Lung microvascular endothelial cell (primary cell): ENCODE measurements at regions not wholly inside any gene's neighbourhood (a gene's known extent, or its start where the extent isn't known, plus 50 kb on each side); places are given as distances from the start of the nearest gene placed in this dataset.
"Not testable (repeated sequence)": the region's sequence is repeated elsewhere in the genome, so short reads cannot be mapped to it uniquely, and the experiment has no call there.

Experiments
- DNase-seq, 2 donors: peaks; one replicate each; pipeline versions ENCODE4 v3.0.0 to v3.0.0-alpha.2; 2010; ENCODE audit warnings: low read depth in 2 of 2

DNA sequence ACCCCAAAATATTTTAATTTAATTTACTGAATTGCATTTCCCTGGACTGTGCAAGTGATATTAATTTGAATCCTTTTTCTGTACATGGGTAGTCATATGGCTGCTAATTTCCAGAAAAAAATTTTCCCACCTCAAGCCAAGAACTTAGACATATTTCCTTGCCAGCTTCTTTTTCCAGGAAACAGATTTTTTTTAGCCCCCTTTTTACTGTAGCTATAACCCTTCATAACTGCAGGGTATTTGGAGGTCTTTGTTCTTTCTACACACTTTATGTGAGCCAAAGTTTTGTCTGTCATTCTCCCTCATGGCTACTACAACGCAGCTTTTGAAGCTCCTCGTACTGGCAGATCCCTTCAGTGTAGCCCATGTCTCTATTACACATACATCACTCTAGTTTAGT is 261.2 kb upstream of the PIK3R1 start:
- no peak for DNase-seq

DNA sequence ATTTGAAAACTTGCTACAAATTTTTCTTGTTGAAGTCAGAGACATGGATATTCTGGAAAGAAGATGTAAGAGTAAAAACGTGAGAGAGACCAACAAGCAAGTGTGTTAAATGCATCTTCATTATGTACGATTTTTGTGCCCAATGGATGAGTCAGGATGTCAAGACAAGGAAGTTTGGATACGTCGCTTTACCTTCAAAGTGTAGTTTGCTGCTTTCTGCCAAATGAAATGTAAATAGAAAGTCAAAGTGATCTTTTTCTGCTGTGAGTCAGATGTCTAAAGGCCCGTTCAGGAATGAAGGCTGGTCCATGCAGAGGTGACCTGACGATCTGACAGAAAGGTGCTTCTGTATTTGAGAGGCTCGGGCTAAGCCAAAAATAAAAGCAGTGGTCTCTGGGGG is 273.1 kb upstream of the PIK3R1 start:
- no peak for DNase-seq

DNA sequence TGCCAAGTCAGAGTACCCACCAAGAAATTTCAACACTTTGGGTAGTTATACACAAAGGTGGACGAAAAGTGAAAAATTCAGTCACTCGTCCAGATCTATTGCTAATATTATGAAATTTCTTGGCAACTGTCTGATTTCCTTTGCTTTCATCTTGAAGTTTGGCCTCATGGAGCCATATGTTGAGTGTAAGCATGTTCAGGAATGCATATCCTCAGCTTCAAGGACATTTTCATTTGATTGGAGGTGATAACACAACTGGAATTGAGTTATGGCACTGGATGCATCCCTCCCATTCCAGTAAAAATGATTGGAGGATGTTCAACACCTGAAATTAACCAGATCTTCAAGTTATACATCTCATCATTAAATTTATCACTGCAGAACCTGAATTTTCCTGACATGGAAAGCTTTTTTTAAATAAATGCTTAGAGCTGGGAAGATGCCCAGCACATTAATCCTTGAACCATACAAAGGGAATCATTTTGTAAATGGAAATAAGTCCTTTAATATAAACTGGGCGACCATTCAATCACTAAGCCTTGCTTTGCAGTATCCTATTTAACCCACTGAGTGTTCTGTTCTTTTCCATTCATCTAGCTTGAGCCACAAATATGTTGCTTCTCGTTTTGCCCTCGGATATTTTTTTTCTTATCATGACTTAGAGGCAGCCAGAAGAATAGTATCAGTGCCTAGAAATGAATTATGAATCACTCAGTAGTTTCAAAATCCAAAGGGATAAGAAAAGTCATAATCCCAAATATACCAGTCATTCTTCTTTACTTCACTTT is 273.7 kb upstream of the PIK3R1 start:
- no peak for DNase-seq

DNA sequence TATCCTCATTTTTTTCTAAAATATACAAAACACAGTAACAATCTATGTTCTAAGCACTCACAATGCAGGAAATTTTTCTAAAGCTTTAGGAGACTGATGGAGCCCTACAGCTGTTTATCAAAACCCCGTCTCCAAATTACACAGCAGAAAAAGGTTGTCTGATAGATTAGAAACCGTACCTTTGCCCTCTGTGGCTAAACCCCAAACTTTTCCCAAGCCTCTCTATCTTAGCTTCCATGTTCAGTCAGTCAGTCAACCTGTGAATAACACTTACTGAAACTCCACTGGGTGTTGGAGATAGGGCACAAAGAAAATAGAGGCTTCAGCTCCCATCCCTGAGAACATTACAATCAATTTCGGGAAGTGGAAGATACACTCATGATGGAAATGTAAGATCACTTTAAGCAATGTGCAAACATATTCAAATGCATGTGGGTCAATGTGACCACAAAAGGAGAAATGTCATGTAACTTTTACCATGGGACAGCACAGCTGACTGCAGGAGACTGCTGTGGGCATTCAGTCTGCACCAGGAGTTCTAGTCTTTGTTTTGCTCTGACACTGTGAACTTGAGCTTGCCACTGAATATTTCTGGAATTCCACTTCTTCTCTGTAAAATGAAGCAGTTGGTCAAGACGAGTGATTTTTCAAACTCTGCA is 279.5 kb upstream of the PIK3R1 start:
- no peak for DNase-seq

DNA sequence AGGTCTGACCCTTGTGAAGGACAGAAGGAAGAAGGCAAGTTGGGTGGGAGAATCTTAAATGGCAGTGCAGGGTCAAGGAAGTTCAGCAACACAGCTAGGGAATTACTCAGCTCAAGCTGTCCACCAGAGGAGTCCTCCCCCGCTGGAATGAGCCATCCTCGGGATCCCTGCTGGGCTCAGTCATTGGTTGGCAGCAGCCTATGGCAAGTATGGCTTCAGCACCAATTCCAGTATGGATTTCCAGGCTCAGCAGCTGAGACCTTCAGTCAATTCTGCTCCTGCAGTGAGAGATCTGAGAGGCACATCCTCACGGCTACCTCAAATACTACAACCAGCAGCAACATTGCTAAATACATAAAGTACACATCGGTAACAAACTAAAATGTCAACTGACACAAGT is 280.6 kb upstream of the PIK3R1 start:
- DNase-seq = no peak

DNA sequence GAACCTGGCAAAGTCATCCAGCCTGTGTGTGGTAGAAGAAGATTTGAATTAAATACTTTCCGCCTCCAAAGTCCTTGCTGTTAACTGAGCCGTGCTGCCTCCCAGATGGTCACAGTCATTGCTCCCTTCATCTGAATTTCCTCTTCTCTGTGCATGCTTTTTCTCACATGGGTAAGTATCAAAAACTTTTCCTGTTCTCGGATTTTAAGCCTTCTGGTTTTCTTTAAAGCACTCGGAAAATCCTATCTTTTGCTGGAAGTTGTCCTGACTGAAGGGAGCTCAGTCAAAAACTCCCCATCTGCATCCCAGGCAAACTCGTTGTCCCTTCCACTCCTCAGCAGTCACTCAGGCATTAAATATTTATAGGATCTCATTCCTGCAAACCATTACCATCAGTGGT is 290.0 kb upstream of the PIK3R1 start:
- no peak for DNase-seq

DNA sequence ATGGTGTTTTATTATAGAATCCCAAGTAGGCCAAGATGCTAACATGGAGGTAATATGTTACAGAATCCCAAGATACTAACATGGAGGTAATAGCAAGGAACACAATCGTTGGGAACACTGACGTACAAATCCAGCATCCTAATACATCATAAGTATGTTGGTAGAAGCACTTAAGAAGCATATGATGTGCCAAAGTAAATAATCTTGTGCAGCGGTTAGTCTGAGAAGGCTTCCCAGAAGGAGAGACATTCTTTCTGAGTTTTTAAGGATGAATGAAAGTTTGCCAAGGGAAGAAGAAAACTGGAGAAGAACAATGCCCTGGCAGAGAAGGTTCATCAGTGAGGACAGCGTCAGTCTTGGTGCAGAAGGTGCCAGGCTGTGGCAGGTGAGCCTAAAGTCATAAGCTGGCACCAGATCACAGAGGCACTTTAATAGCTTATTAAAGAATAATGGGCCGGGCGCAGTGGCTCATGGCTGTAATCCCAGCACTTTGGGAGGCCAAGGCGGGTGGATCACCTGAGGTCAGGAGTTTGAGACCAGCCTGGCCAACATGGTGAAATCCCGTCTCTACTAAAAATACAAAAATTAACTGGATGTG is 294.5 kb upstream of the PIK3R1 start:
- no peak for DNase-seq

DNA sequence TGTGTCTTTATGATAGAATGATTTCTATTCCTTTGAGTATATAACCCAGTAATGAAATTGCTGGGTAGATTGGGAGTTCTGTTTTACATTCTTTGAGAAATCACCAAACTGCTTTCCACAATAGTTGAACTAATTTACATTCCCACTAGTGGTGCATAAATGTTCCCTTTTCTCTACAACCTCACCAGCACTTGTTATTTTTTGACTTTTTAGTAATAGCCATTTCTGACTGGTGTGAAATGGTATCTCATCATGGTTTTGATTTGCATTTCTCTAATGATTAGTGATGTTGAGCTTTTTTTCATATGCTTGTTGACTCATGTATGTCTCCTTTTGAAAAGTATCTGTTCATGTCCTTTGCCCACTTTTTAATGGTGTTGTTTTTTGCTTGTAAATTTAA is 296.0 kb upstream of the PIK3R1 start:
- not testable (repeated sequence) for DNase-seq

DNA sequence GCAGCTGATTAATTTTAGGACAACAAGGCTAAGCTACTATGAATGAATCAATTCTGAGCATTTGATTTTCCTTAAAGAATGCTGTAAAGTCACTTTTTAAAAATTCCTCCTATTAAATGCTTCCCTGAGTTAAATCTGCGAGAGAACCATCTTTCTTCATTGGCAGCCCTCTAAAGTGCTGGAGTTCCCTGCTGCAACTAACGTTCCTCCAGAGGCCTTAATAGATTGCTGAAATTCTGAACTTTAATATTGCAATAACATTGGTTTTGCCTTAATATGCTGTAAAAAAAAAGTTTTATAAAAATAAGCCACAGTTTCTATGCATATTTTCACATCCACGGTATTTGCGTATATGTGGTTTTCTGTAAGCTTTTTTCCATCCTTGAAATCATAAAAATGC is 298.0 kb upstream of the PIK3R1 start:
- DNase-seq = no peak

DNA sequence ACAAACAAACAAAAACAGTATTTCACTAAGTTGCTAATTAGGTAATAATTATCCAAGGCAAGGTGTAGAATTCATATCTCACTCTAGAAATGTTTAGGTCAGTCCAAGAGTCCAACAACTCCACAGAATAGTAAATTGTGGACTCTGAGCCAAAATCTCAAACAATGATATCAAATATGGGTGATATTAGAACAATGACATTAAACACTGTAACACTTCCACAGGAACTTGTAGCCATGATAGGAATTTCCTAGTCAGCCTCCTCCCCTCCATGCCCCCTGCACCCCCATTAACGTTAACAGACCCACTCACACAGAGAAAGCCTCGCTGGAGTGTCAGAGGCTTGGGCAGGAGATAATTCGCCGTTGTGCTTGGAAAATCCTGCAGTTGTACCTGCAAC is 305.0 kb upstream of the PIK3R1 start:
- DNase-seq = peak; percentile 1 to 72

DNA sequence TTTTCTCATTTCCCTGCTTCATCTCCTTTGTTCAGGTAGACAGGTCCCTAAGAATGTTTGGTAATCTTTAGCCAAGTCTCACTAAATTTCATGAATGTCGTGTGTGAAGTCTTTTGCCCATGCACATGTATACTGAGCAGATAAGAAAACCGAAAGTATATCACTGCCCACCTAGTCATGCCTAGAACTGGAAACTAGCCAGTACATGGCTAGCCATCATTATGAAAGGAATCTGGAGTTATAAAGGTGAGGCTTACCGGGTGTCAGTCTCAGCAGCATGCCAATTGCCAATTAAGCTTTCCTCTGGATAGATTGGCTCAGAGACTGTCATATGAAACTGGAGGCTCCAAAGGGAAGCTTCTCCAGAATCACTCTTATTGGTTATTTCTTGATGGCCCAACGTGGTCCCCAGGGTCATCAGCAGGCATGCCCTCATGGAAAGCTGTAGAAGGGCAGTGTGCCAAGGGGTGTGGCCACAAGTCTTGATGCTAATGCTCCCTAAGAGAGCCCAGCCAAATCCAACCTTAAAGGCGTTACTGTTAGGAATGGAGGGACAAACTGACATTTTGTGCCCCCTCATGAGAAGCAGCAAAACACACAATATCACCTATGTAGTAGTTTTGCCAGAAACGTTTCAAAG is 307.3 kb upstream of the PIK3R1 start:
- no peak for DNase-seq

DNA sequence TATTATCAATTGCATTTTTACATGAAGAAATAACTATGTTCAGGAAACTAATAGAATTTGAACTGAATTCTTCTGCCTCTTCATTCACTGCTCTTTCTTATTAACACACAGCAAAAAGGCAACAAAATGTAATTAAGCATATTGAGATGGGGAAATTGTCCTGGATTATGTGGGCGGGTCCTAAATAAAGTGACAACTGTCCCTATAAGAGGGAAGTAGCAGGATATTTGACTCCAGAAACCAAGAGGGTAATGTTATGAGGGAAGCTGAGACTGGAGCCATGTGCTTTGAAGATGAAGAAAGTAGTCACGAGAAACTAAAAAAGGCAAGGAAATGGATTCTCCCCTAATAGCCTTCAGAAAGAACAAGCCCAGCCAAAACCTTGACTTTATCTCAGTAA is 311.2 kb upstream of the PIK3R1 start:
- no peak for DNase-seq

DNA sequence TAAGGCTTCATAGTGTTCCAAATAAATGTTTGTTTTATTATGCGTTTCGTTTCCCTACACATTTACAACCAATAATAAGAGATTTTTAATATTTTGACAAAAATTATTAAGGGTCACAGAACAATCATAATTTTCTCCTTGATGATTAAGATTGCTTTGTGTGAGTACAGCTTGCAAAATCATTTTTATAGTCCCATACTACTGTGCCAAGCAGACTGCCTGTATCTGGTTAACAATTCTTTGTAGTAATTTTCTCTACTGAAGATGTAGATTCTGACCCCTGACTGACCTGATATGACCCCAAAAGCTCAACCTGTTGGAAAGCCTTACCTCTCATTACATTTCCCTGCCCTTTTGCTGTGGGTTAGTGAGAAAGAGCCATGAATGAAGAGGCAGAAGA is 311.9 kb upstream of the PIK3R1 start:
- DNase-seq = no peak

DNA sequence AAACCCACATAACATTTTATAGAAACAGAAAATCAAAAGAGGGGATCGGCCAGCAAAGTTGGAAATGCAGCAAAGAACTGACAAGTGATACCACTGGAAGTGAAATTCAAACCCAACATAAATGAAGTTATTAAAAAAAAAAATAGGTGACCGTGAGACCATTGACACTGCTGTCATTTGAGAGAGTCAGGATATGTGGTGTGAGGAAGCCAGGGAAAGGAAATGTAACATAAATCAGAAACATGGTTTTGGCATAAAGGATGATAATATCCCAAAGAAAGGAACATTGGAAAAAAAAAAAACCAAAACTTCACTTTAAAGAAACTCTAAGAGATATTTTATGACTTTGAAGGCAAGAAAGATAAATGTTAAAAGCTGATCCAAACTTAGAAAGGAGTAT is 312.4 kb upstream of the PIK3R1 start:
- no peak for DNase-seq

DNA sequence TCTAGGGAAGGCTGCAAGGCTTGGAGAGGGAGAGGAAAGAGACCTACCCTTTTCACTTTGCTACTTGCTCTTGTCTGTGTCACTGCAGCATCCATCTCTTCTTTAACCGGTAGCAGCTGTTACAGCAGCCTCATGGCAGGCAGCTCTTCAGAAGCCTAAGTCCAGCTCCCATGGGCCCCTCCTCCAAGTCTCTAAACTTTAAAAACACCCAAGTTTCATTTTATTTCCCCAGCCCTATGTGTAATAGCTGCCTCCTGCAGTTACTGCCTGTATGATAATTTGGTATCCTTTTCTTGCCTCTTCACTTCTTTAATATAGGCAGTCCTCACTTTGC is 313.1 kb upstream of the PIK3R1 start:
- DNase-seq = no peak

DNA sequence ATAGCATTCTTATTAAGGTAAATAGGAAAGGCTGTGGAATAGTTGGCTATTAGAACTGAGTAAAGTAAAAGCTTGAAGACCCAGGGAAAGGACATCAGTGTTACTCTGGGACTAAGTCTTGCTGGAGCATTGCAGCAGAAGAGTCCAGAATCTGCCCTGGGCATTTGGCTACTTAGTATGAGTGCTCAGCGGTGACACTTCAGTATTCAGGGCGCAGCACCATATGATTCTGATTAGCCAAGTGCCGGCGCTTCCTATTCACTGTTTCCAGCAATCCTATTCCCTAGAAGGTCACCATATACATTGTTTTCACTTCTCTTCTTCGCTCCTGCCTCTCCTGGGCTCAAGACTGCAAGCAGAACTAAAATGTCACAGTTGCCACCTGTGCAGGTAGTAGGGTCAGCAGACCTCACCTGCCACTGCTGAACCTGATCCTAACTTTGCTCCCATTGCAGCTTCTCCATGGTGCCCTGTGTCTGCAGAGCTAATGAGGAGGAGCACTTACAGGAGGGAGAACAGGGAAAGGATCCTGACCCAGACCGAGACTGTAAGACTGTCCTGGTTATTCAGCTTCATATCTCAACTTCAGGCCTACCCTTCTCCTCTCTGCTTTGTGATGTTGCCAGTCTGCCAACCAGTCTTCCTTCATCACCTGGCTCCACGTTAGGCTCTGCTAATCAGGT is 313.6 kb upstream of the PIK3R1 start:
- DNase-seq = no peak

DNA sequence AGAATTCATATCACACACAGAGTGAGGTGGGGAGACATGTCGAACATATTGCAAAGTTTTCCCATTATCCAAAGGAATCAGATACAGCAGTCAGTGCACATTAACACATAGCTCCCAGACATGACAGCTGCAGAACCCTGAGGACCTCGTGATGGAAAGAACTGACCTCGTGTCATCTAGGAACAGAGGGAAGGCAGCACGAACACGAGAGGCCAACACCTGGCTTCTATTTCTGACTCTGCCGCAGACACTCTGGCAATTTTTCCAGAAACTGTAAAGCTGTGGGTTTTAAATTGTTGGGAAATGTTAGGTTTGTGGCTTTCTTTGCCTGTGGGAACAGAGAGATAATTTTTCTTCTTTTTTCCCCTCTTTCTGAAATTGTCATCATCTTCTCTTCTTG is 315.0 kb upstream of the PIK3R1 start:
- no peak for DNase-seq

DNA sequence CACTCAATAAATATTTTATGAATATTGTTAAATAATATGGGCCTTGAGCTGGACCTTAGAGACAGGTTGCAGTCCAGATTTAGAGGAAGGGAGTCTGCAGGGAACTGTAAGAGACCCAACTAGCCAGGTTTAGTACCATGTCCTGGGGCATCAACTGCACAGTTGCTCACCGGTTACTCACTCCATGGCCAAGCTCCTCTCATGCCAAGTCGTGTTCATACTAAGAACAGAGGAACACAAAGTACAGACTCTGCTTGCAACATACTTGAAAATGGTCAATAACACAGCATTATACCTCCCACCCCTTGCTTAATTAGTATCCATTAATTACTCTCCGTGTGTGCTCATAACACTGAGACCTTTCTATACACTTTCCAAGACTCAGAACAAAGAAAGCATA is 317.6 kb upstream of the PIK3R1 start:
- no peak for DNase-seq

DNA sequence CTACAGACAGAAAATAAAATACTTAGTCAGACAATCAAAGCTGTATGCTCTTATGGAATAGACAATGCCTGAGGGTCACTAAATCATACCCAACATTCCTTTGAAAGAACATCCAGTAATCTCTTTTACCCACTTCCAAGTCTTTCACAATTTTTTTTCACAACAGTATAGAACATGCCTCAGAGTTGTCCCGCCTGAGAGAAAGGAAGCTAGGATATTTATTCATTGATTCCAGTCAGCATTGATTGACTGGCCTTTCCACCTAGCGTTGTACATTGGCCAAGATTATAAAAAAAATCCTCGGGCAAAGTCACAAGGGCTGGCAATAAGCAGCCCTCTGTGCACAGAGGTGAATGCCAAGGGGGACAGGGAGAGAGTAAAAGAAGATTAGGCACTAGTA is 318.1 kb upstream of the PIK3R1 start:
- DNase-seq = no peak

DNA sequence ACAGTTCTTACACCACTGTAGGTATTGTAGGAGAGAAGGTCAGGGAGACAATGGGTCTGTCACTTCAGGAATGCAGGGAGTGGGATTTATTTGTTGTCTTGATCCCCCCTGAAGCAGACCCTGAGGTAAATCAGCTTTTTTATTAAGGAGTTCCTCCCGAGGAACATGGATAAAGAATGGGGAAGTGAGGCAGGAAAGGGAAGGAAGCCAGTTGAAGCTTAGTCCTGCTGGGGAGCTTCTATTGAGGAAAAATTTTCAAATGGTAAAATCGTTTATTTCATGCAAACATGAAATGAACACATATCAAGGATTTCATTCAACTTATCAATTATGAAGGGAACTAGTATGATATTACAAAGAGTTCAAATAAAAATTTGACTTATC is 318.6 kb upstream of the PIK3R1 start:
- DNase-seq = no peak

DNA sequence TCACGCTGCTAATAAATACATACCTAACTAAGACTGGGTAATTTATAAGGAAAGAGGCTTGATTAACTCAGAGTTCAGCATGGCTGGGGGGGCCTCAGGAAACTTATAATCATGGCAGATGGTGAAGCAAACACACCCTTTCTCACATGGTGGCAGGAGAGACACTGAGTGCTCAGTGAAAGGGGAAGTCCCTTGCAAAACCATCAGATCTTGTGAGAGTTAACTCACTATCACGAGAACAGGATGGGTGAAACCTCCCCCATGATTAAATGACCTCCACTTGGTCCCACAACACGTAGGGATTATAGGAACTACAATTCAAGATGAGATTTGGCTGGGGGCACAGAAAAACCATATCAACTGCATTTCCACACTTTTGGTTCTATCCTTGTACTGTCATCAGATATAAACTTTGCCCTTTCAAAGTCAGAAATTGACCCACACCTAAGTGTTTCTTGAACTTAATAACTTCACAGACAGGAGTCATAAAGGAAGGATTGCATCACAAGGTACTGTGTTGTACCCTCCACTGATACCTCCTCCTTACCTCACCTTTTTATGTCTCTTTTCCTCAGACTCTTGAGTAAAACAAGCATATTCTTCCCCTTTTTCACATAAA is 319.1 kb upstream of the PIK3R1 start:
- DNase-seq = no peak

DNA sequence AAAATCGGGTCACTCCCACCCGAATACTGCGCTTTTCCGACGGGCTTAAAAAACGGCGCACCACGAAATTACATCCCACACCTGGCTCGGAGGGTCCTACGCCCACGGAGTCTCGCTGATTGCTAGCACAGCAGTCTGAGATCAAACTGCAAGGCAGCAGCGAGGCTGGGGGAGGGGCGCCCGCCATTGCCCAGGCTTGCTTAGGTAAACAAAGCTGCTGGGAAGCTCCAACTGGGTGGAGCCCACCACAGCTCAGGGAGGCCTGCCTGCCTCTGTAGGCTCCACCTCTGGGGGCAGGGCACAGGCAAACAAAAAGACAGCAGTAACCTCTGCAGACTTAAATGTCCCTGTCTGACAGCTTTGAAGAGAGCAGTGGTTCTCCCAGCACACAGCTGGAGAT is 325.7 kb upstream of the PIK3R1 start:
- not testable (repeated sequence) for DNase-seq
